ENCODE measurements at regions not wholly inside any gene's neighbourhood (a gene's known extent, or its start where the extent isn't known, plus 50 kb on each side); places are given as distances from the start of the nearest gene placed in this dataset.

DNA sequence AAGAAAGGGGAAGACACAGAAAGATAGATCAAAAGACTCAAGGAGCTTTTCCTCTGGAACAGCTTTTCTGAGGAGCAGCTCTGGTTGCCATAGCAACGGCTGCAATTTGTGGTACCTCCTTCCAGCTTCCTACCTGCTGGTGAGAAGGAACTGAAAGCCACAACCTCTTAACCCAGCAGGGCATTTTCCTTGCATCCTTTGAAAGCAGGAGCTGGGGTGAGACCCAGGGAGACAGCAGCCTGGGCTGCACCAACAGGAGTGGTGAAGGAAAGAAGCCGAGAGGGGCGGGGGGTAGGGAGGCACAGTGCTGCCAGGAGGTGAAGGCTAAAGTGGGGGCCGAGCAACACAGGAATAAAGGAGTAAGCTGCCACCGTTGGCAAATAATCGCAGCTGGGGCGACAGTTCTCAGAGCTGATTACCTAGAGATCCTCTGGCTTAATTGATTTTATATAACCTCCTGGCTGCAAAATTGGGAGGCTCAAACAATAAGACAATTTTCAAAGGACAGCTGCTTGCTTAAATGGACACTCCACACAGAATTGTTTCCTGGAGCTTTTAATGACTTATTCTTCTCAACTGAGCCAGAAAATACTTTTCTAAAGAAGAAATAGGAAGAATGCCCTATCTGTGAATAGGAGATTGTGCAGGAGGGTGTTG, 129.4 kb downstream of the RPAP3 start:
- TF ChIP-seq, protein P1, sequence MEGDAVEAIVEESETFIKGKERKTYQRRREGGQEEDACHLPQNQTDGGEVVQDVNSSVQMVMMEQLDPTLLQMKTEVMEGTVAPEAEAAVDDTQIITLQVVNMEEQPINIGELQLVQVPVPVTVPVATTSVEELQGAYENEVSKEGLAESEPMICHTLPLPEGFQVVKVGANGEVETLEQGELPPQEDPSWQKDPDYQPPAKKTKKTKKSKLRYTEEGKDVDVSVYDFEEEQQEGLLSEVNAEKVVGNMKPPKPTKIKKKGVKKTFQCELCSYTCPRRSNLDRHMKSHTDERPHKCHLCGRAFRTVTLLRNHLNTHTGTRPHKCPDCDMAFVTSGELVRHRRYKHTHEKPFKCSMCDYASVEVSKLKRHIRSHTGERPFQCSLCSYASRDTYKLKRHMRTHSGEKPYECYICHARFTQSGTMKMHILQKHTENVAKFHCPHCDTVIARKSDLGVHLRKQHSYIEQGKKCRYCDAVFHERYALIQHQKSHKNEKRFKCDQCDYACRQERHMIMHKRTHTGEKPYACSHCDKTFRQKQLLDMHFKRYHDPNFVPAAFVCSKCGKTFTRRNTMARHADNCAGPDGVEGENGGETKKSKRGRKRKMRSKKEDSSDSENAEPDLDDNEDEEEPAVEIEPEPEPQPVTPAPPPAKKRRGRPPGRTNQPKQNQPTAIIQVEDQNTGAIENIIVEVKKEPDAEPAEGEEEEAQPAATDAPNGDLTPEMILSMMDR (IDR thresholded peaks at IDR 0.05 in 4 of 5, conservative IDR thresholded peaks at IDR 0.05 in 1 of 5), result no peak
- TF ChIP-seq POLR2A (IDR thresholded peaks at IDR 0.05), result no peak

Data from gastrocnemius medialis (tissue), 4 donors.